Gastroesophageal sphincter (tissue), 4 donors: ENCODE measurements at regions not wholly inside any gene's neighbourhood (a gene's known extent, or its start where the extent isn't known, plus 50 kb on each side); places are given as distances from the start of the nearest gene placed in this dataset.

Experiments used
- ATAC-seq: fragments of 150-250 bp; one replicate; pipeline ENCODE4 v1.9.1; 2016; ENCODE audit warnings: mild to moderate bottlenecking, moderate library complexity
- H3K27ac ChIP-seq, 4 donors: fragments of 200-600 bp; sonication (generic) in 3 of 4; 1 replicate in 3 of 4; 2 replicates in 1 of 4; pipeline ENCODE4 v1.5.1; 2016 to 2019
- H3K27me3 ChIP-seq: fragments of 200-600 bp; sonication (generic); one replicate; pipeline ENCODE4 v1.5.1; 2019
- H3K36me3 ChIP-seq, 2 donors: fragments of 200-600 bp; sonication (generic); one replicate each; pipeline ENCODE4 v1.5.1; 2019; ENCODE audit warnings: control low read depth in 1 of 2
- H3K4me1 ChIP-seq, 3 donors: fragments of 200-600 bp; sonication (generic); 1 replicate in 2 of 3; 2 replicates in 1 of 3; pipeline ENCODE4 v1.5.1; 2016 to 2019; ENCODE audit warnings: control low read depth in 2 of 3
- H3K4me3 ChIP-seq, 2 donors: fragments of 200-600 bp; sonication (generic); one replicate each; pipeline ENCODE4 v1.5.1; 2019; ENCODE audit warnings: mild to moderate bottlenecking in 1 of 2, moderate library complexity in 1 of 2
- H3K9me3 ChIP-seq, 3 donors: fragments of 200-600 bp; sonication (generic); one replicate each; pipeline ENCODE4 v1.5.1; 2017 to 2019; ENCODE audit warnings: control low read depth in 2 of 3
- CTCF ChIP-seq, 4 experiments: fragments of 200-600 bp in 2 of 4; fragments of 450-650 bp in 2 of 4; sonication (generic) in 1 of 4; IDR thresholded peaks; one replicate each; pipeline ENCODE4 v1.5.1; 2017 to 2019; ENCODE audit warnings: antibody characterized with exemption in 4 of 4, mild to moderate bottlenecking in 2 of 4, moderate library complexity in 2 of 4
- EP300 ChIP-seq: sonication (generic); formaldehyde crosslinking; IDR thresholded peaks from one replicate; pipeline ENCODE4 v1.6.1; 2017; ENCODE audit warnings: antibody characterized with exemption, mild to moderate bottlenecking
- POLR2A ChIP-seq, 2 donors: fragments of 450-650 bp; IDR thresholded peaks; one replicate each; pipeline ENCODE4 v1.6.1; 2017; ENCODE audit warnings: antibody characterized with exemption in 2 of 2, mild to moderate bottlenecking in 2 of 2, moderate library complexity in 1 of 2
- POLR2AphosphoS5 ChIP-seq: sonication (generic); formaldehyde crosslinking; IDR thresholded peaks from one replicate; pipeline ENCODE4 v1.6.1; 2017; ENCODE audit warnings: antibody characterized with exemption
- WGBS, 2 donors: methylation state at CpG; one replicate each; pipeline ENCODE4 v1.1.5; 2018; ENCODE audit warnings: low coverage in 1 of 2; 5-methylcytosine and 5-hydroxymethylcytosine counted together

GRCh38 chr5:104731331-104731730 is 1168.7 kb upstream of the NUDT12 start:
- peaks cover 0 to 9% (median 0%) of the 10 kb centered on the region in 3 donors for H3K4me1 ChIP-seq
- H3K27ac ChIP-seq: no peak overlapping the region
- no peak for ATAC-seq
- WGBS, 2 donors: 40 to 60% methylated on average over 2 of the region's 2 CpGs
- no peaks in the 10 kb centered on the region for H3K9me3 ChIP-seq
- TF ChIP-seq POLR2A (IDR thresholded peaks at IDR 0.05) (no peak), CTCF (IDR thresholded peaks at IDR 0.05) (no peak), POLR2AphosphoS5 (no peak), EP300 (no peak)
- H3K4me3 ChIP-seq: no peak overlapping the region
- no peaks in the 10 kb centered on the region for H3K27me3 ChIP-seq
- H3K36me3 ChIP-seq: no peaks in the 10 kb centered on the region

GRCh38 chr5:104708027-104708426 is 1145.4 kb upstream of the NUDT12 start:
- Histone ChIP-seq H3K4me3 (no peak overlapping the region), H3K27me3 (no peaks in the 10 kb centered on the region), H3K27ac (no peak overlapping the region), H3K4me1 (no peaks in the 10 kb centered on the region), H3K36me3 (no peaks in the 10 kb centered on the region), H3K9me3 (peaks cover 0 to 17% (median 0%) of the 10 kb centered on the region in 3 donors)
- no peak for ATAC-seq
- TF ChIP-seq POLR2A (IDR thresholded peaks at IDR 0.05) (no peak), EP300 (no peak), CTCF (IDR thresholded peaks at IDR 0.05) (no peak), POLR2AphosphoS5 (no peak)
- WGBS, 2 donors: 10 to 24% methylated on average over 3 of the region's 3 CpGs

- Histone ChIP-seq H3K36me3 (no peaks in the 10 kb centered on the region), H3K27me3 (no peaks in the 10 kb centered on the region), H3K4me3 (no peak overlapping the region), H3K9me3 (peaks cover 0 to 5% (median 0%) of the 10 kb centered on the region in 3 donors), H3K27ac (no peak overlapping the region), H3K4me1 (no peaks in the 10 kb centered on the region)
- 79 to 87% methylated on average over 3 of the region's 3 CpGs for WGBS, 2 donors
- TF ChIP-seq POLR2AphosphoS5 (no peak), EP300 (no peak), POLR2A (IDR thresholded peaks at IDR 0.05) (no peak), CTCF (IDR thresholded peaks at IDR 0.05) (no peak)
- no peak for ATAC-seq
Observed at GRCh38 chr5:104706600-104706999, 1144.0 kb upstream of the NUDT12 start.

- H3K9me3 ChIP-seq: peaks cover 0 to 18% (median 0%) of the 10 kb centered on the region in 3 donors
Observed at GRCh38 chr5:104702212-104702611, 1139.6 kb upstream of the NUDT12 start.

More at GRCh38 chr5:104702212-104702611, 1139.6 kb upstream of the NUDT12 start:
- no peak for ATAC-seq
- TF ChIP-seq POLR2AphosphoS5 (no peak), POLR2A (IDR thresholded peaks at IDR 0.05) (no peak), CTCF (IDR thresholded peaks at IDR 0.05) (no peak), EP300 (no peak)
- 73 to 86% methylated on average over 1 of the region's 1 CpG for WGBS, 2 donors
- no peaks in the 10 kb centered on the region for H3K27me3 ChIP-seq
- no peak overlapping the region for H3K4me3 ChIP-seq
- no peaks in the 10 kb centered on the region for H3K4me1 ChIP-seq
- no peak overlapping the region for H3K27ac ChIP-seq
- no peaks in the 10 kb centered on the region for H3K36me3 ChIP-seq
